ENCODE measurements at regions not wholly inside any gene's neighbourhood (a gene's known extent, or its start where the extent isn't known, plus 50 kb on each side); places are given as distances from the start of the nearest gene placed in this dataset.
"Not testable (repeated sequence)": the region's sequence is repeated elsewhere in the genome, so short reads cannot be mapped to it uniquely, and the experiment has no call there.

- DNase-seq = no peak
- intact Hi-C loops (cut with DNase I) = no loop called here
These were observed 788.7 kb upstream of the GOT2 start for GRCh38 chr16:59522826-59523225.

- DNase-seq; intact Hi-C loops (cut with DNase I): not testable (repeated sequence)
These were observed 784.6 kb upstream of the GOT2 start for GRCh38 chr16:59518721-59519120.

GRCh38 chr16:59514651-59515050 lies 780.5 kb upstream of the GOT2 start:
- DNase-seq = no peak
- intact Hi-C loops (cut with DNase I) = no loop called here

GRCh38 chr16:59510008-59510424 lies 775.9 kb upstream of the GOT2 start:
- peak in 38 of 42 donors; percentile 2 to 73 (median 32) for DNase-seq
- intact Hi-C loops (cut with DNase I) = no loop called here

- intact Hi-C loops (cut with DNase I) = no loop called here
These were observed 766.5 kb upstream of the GOT2 start for GRCh38 chr16:59500601-59501000.

GRCh38 chr16:59487067-59487466 lies 753.0 kb upstream of the GOT2 start:
- no peak for DNase-seq
- intact Hi-C loops (cut with DNase I) = no loop called here

More at GRCh38 chr16:59500601-59501000, 766.5 kb upstream of the GOT2 start:
- DNase-seq = no peak

- DNase-seq = no peak
- intact Hi-C loops (cut with DNase I) = no loop called here
These were observed 750.9 kb upstream of the GOT2 start for GRCh38 chr16:59484833-59485516.

GRCh38 chr16:59478838-59479237 lies 744.7 kb upstream of the GOT2 start:
- no peak for DNase-seq
- intact Hi-C loops (cut with DNase I) = no loop called here

- intact Hi-C loops (cut with DNase I) = no loop called here
- no peak for DNase-seq
These were observed 736.4 kb upstream of the GOT2 start for GRCh38 chr16:59470556-59470955.

GRCh38 chr16:59469266-59469665 lies 735.1 kb upstream of the GOT2 start:
- DNase-seq = no peak
- intact Hi-C loops (cut with DNase I) = no loop called here

GRCh38 chr16:59463776-59464175 lies 729.7 kb upstream of the GOT2 start:
- DNase-seq = no peak
- intact Hi-C loops (cut with DNase I) = no loop called here

GRCh38 chr16:59459806-59460205 lies 725.7 kb upstream of the GOT2 start:
- DNase-seq = no peak
- intact Hi-C loops (cut with DNase I) = no loop called here

- DNase-seq = no peak
- intact Hi-C loops (cut with DNase I) = no loop called here
These were observed 721.4 kb upstream of the GOT2 start for GRCh38 chr16:59455497-59455896.

GRCh38 chr16:59450513-59450912 lies 716.4 kb upstream of the GOT2 start:
- DNase-seq; intact Hi-C loops (cut with DNase I): not testable (repeated sequence)

GRCh38 chr16:59440502-59440901 lies 706.4 kb upstream of the GOT2 start:
- DNase-seq = no peak
- intact Hi-C loops (cut with DNase I) = no loop called here

- intact Hi-C loops (cut with DNase I) = no loop called here
These were observed 698.8 kb upstream of the GOT2 start for GRCh38 chr16:59432896-59433295.

GRCh38 chr16:59432276-59432675 lies 698.2 kb upstream of the GOT2 start:
- no peak for DNase-seq
- intact Hi-C loops (cut with DNase I) = no loop called here

More at GRCh38 chr16:59432896-59433295, 698.8 kb upstream of the GOT2 start:
- DNase-seq = no peak

GRCh38 chr16:59424714-59425273 lies 690.7 kb upstream of the GOT2 start:
- no peak for DNase-seq
- intact Hi-C loops (cut with DNase I) = no loop called here

GRCh38 chr16:59411961-59412841 lies 678.1 kb upstream of the GOT2 start:
- DNase-seq = peak in 5 of 42 donors; percentile 9 to 38 (median 19)

GRCh38 chr16:59410451-59410850 lies 676.3 kb upstream of the GOT2 start:
- intact Hi-C loops (cut with DNase I) = no loop called here
- no peak for DNase-seq

More at GRCh38 chr16:59411961-59412841, 678.1 kb upstream of the GOT2 start:
- intact Hi-C loops (cut with DNase I) = no loop called here

All from head of caudate nucleus (tissue), 42 donors.